Fibroblast of the aortic adventitia (primary cell): ENCODE measurements at regions not wholly inside any gene's neighbourhood (a gene's known extent, or its start where the extent isn't known, plus 50 kb on each side); places are given as distances from the start of the nearest gene placed in this dataset.
A peak's percentile ranks its signal among the peaks of the same experiment; 100 is the strongest.

Experiments used
- DNase-seq: peaks from one replicate; pipeline ENCODE4 v3.0.0-alpha.2; 2010; ENCODE audit warnings: low read depth
- H3K4me3 ChIP-seq: 2 replicates; pipeline ENCODE4 v1.5.1; 2011; ENCODE audit warnings: low read depth, mild to moderate bottlenecking, control low read depth, low read length, moderate library complexity
- CTCF ChIP-seq: IDR thresholded peaks from 2 replicates; pipeline ENCODE4 v1.5.1; 2011; ENCODE audit warnings: mild to moderate bottlenecking, low read length, control low read depth, inconsistent platforms; ENCODE audit not compliant: insufficient read depth

DNA sequence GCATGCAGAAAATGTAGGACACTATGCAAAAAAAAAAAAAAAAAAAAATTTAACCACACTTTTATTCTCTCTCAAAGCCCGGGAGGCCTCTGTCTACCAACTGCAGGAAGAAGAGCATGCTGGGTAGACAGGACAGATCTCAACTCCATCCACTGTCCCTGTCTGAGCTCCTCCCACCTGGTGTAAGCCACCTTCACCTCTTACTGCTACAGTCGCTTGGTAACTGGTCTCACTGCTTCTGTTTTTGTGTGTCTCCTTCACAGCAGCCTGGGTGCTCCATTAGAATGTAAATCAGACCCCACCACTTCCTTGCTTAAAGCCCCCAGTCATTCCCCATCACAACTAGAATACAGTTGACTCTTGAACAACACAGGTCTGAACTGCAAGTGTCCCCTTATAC is 115.1 kb upstream of the PROK2 start:
- no peak for TF ChIP-seq CTCF
- H3K4me3 ChIP-seq = no peak overlapping the region

GRCh38 chr3:71896751-71897150 is 111.8 kb upstream of the PROK2 start:
- H3K4me3 ChIP-seq = no peak overlapping the region
- peak; percentile 17 for DNase-seq
- no peak for TF ChIP-seq CTCF

More for the DNA sequence above, 115.1 kb upstream of the PROK2 start:
- no peak for DNase-seq

GRCh38 chr3:71893702-71894479 is 108.9 kb upstream of the PROK2 start:
- no peak overlapping the region for H3K4me3 ChIP-seq
- no peak for TF ChIP-seq CTCF
- DNase-seq = no peak

GRCh38 chr3:71893122-71893521 is 108.2 kb upstream of the PROK2 start:
- no peak overlapping the region for H3K4me3 ChIP-seq
- no peak for TF ChIP-seq CTCF
- DNase-seq = no peak

DNA sequence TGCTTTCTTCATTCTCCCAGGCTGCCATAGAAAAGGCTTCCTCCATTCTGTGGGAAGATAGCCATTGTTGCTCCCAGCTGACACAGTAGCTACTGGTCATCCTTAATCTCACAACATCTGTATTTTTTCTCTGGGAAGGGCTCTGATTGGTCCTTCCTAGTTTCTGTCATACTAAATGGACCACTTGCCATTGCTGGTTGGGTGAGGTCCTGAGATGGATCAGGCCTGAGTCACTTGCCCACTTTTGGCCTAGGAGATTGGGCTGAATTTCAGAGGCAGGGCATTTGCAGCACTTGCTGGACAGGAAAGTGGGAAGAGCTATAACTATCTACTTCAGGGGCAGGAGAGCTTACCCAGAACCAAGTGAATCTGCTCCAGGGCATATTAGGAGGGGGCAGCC is 106.5 kb upstream of the PROK2 start:
- no peak for TF ChIP-seq CTCF
- no peak for DNase-seq
- H3K4me3 ChIP-seq = no peak overlapping the region

DNA sequence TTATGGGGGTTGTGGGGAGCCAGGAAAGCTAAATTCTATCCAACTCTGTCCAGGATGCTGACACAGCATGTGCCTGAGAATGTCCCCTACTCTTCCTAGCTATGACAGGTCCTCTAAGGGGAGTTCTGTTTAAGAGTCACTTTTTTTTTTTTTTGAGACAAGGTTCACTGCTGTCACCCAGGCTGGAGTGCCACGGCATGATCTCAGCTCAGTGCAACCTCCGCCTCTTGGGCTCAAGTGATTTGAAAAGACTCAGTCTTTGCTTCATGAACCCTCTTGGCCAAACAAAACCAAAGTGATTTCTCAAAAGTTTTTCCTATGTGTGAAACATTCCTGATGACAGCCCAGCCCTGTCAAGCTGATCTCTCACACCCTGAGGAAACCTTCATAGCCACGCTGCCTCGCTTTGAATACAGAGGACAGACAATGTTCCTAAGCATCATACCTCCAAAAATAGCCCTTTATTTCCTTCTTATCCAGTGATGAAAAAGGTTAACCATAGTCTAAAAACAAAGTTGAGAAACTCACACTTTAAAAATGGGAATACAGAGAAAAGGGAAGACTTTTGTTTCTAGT is 105.5 kb upstream of the PROK2 start:
- TF ChIP-seq CTCF = no peak
- H3K4me3 ChIP-seq = no peak overlapping the region
- DNase-seq = no peak
